IMR-90 (cell line): ENCODE measurements at regions not wholly inside any gene's neighbourhood (a gene's known extent, or its start where the extent isn't known, plus 50 kb on each side); places are given as distances from the start of the nearest gene placed in this dataset.

Experiments used
- ATAC-seq: fragments of 200-7000 bp; cut with Tn5 transposase; 2 replicates; pipeline ENCODE4 v1.9.1; 2020; ENCODE audit warnings: low read depth, mild to moderate bottlenecking, moderate library complexity
- BruUV-seq: library from RNA; stranded (reverse); fragments of 400-500 nt; replicated peaks from 2 replicates; lab custom pipeline; 2021; lab: Mats Ljungman, UMichigan
- CTCF ChIA-PET: fragments of 300-600 bp; formaldehyde crosslinking; extraction: SDS; loops from one replicate; lab custom pipeline; 2021; ENCODE audit warnings: antibody characterized with exemption; lab: Yijun Ruan, JAX
- POLR2A ChIA-PET: fragments of 300-600 bp; sonication (Branson Sonifier 250); formaldehyde crosslinking; loops from one replicate; lab custom pipeline; 2022; ENCODE audit warnings: antibody characterized with exemption; ENCODE audit not compliant: unreplicated experiment; lab: Charles Lee
- DNase-seq: peaks from one replicate; pipeline ENCODE4 v3.0.0; 2013
- H2AFZ ChIP-seq: replicated peaks from 2 replicates; pipeline ENCODE3; 2013; ENCODE audit warnings: low read length, mild to moderate bottlenecking; ENCODE audit not compliant: poor library complexity
- H2AK5ac ChIP-seq: 2 replicates; pipeline ENCODE4 v1.6.1; 2013; ENCODE audit warnings: low read depth, low read length, inconsistent platforms
- H2AK9ac ChIP-seq: replicated peaks from 2 replicates; pipeline ENCODE3; 2013; ENCODE audit warnings: mild to moderate bottlenecking, low read depth, low read length, moderate library complexity; ENCODE audit not compliant: poor library complexity
- H2BK120ac ChIP-seq: 2 replicates; pipeline ENCODE4 v1.6.1; 2013; ENCODE audit warnings: low read depth, low read length, inconsistent platforms
- H2BK15ac ChIP-seq: 3 replicates; pipeline ENCODE4 v1.6.1; 2013; ENCODE audit warnings: low read depth, low read length, inconsistent platforms
- H2BK20ac ChIP-seq: 2 replicates; pipeline ENCODE4 v1.6.1; 2013; ENCODE audit warnings: low read depth, mild to moderate bottlenecking, inconsistent platforms, low read length, moderate library complexity
- H2BK5ac ChIP-seq: 2 replicates; pipeline ENCODE4 v1.6.1; 2013; ENCODE audit warnings: mild to moderate bottlenecking, low read depth, low read length, inconsistent platforms; ENCODE audit not compliant: poor library complexity, severe bottlenecking
- H3K14ac ChIP-seq: replicated peaks from 2 replicates; pipeline ENCODE4 v1.6.1; 2013; ENCODE audit warnings: low read depth, low read length, inconsistent platforms
- H3K18ac ChIP-seq: 2 replicates; pipeline ENCODE4 v1.6.1; 2013; ENCODE audit warnings: low read depth, low read length, control low read depth
- H3K23ac ChIP-seq: 2 replicates; pipeline ENCODE4 v1.6.1; 2013; ENCODE audit warnings: low read depth, low read length, inconsistent platforms
- H3K27ac ChIP-seq: 2 replicates; pipeline ENCODE4 v1.5.1; 2013; ENCODE audit warnings: mild to moderate bottlenecking, control low read depth, low read length; ENCODE audit not compliant: insufficient read depth
- H3K27me3 ChIP-seq: 2 replicates; pipeline ENCODE4 v1.6.1; 2013; ENCODE audit warnings: low read length; ENCODE audit not compliant: control insufficient read depth, insufficient read depth
- H3K36me3 ChIP-seq: 2 replicates; pipeline ENCODE4 v1.6.1; 2013; ENCODE audit warnings: low read length, mixed read lengths; ENCODE audit not compliant: control insufficient read depth, insufficient read depth
- H3K4ac ChIP-seq: 2 replicates; pipeline ENCODE4 v1.6.1; 2013; ENCODE audit warnings: low read depth, low read length, inconsistent platforms
- H3K4me1 ChIP-seq: 2 replicates; pipeline ENCODE4 v1.6.1; 2013; ENCODE audit warnings: low read length, mixed read lengths; ENCODE audit not compliant: control insufficient read depth, insufficient read depth
- H3K4me2 ChIP-seq: 2 replicates; pipeline ENCODE4 v1.6.1; 2013; ENCODE audit warnings: low read depth, mild to moderate bottlenecking, control low read depth, low read length, moderate library complexity
- H3K4me3 ChIP-seq: 2 replicates; pipeline ENCODE4 v1.5.1; 2013; ENCODE audit warnings: low read depth, mild to moderate bottlenecking, control low read depth, low read length, moderate library complexity; ENCODE audit not compliant: insufficient read depth
- H3K56ac ChIP-seq: 2 replicates; pipeline ENCODE4 v1.6.1; 2013; ENCODE audit warnings: low read length, inconsistent platforms; ENCODE audit not compliant: insufficient read depth; ENCODE audit errors: extremely low read depth
- H3K79me1 ChIP-seq, 2 experiments: 2 replicates each; pipeline ENCODE4 v1.6.1; 2013; ENCODE audit warnings: low read length in 2 of 2, inconsistent platforms in 1 of 2, low read depth in 1 of 2
- H3K9ac ChIP-seq: 2 replicates; pipeline ENCODE4 v1.6.1; 2013; ENCODE audit warnings: low read depth, low read length, control low read depth
- H3K9me1 ChIP-seq: 2 replicates; pipeline ENCODE4 v1.6.1; 2013; ENCODE audit warnings: low read length, inconsistent platforms; ENCODE audit not compliant: insufficient read depth
- H3K9me3 ChIP-seq: 2 replicates; pipeline ENCODE4 v1.6.1; 2013; ENCODE audit warnings: low read length; ENCODE audit not compliant: control insufficient read depth, insufficient read depth
- H4K20me1 ChIP-seq: 2 replicates; pipeline ENCODE4 v1.6.1; 2013; ENCODE audit warnings: low read length, inconsistent platforms; ENCODE audit not compliant: insufficient read depth
- H4K5ac ChIP-seq: 2 replicates; pipeline ENCODE4 v1.6.1; 2013; ENCODE audit warnings: mild to moderate bottlenecking, low read depth, low read length, control low read depth
- H4K8ac ChIP-seq, 2 experiments: 2 replicates each; pipeline ENCODE4 v1.6.1; 2013; ENCODE audit warnings: low read depth in 2 of 2, low read length in 2 of 2, control low read depth in 1 of 2, inconsistent platforms in 1 of 2
- H4K91ac ChIP-seq: 2 replicates; pipeline ENCODE4 v1.6.1; 2013; ENCODE audit warnings: low read depth, low read length, inconsistent platforms; ENCODE audit not compliant: insufficient read depth
- BHLHE40 ChIP-seq: fragments of 150-350 bp; IDR thresholded peaks from 2 replicates; pipeline ENCODE4 v1.6.1; 2016; ENCODE audit warnings: mild to moderate bottlenecking, low read depth, low read length
- CEBPB ChIP-seq: IDR thresholded peaks from 2 replicates; pipeline ENCODE4 v1.6.1; 2012; ENCODE audit warnings: low read depth, low read length, improper control_type of control experiment
- CHD1 ChIP-seq: IDR thresholded peaks from 2 replicates; pipeline ENCODE4 v1.6.1; 2012; ENCODE audit warnings: low read depth, low read length, improper control_type of control experiment
- FOS ChIP-seq: fragments of 150-350 bp; IDR thresholded peaks from 2 replicates; pipeline ENCODE4 v1.6.1; 2016; ENCODE audit warnings: low read depth, low read length
- MAFK ChIP-seq: IDR thresholded peaks from 2 replicates; pipeline ENCODE4 v1.6.1; 2012; ENCODE audit warnings: low read depth, low read length, improper control_type of control experiment
- MAZ ChIP-seq: IDR thresholded peaks from 2 replicates; pipeline ENCODE4 v1.6.1; 2012; ENCODE audit warnings: low read depth, mild to moderate bottlenecking, low read length, improper control_type of control experiment, moderate library complexity, borderline replicate concordance
- MXI1 ChIP-seq: IDR thresholded peaks from 2 replicates; pipeline ENCODE4 v1.6.1; 2012; ENCODE audit warnings: low read depth, mild to moderate bottlenecking, low read length, moderate library complexity, borderline replicate concordance
- NFE2L2 ChIP-seq: fragments of 150-350 bp; IDR thresholded peaks from 2 replicates; pipeline ENCODE4 v1.6.1; 2016; ENCODE audit warnings: low read depth, mild to moderate bottlenecking, low read length
- POLR2A ChIP-seq: IDR thresholded peaks from 2 replicates; pipeline ENCODE4 v1.6.1; 2012; ENCODE audit warnings: mild to moderate bottlenecking, low read depth, low read length
- RAD21 ChIP-seq: IDR thresholded peaks from 2 replicates; pipeline ENCODE4 v1.6.1; 2012; ENCODE audit warnings: low read length, improper control_type of control experiment
- RCOR1 ChIP-seq: IDR thresholded peaks from 2 replicates; pipeline ENCODE4 v1.6.1; 2012; ENCODE audit warnings: mild to moderate bottlenecking, low read length, improper control_type of control experiment; ENCODE audit not compliant: insufficient replicate concordance
- RFX5 ChIP-seq: IDR thresholded peaks from 2 replicates; pipeline ENCODE4 v1.8.0; 2012; ENCODE audit warnings: low read depth, mild to moderate bottlenecking, low read length, moderate library complexity
- SMC3 ChIP-seq: fragments of 150-350 bp; IDR thresholded peaks from 2 replicates; pipeline ENCODE4 v1.6.1; 2016; ENCODE audit warnings: low read depth, mild to moderate bottlenecking, antibody characterized with exemption, low read length, moderate library complexity
- WGBS, 2 experiments: methylation state at CpG; one replicate each; pipeline versions ENCODE4 v1.1.5 to v1.1.7; 2013; ENCODE audit warnings: missing lambda C conversion rate in 2 of 2; ENCODE audit not compliant: insufficient read length in 1 of 2; ENCODE audit errors: extremely low coverage in 2 of 2; 5-methylcytosine and 5-hydroxymethylcytosine counted together
- dilution Hi-C: fragments of 300-500 bp; cut with HindIII; formaldehyde crosslinking; loops from one replicate; pipeline ENCODE4 v1.14.3; 2018; ENCODE audit warnings: low sequenced_read_pairs; ENCODE audit not compliant: unreplicated experiment
- in situ Hi-C: fragments of 300-500 bp; cut with MboI; formaldehyde crosslinking; loops from 3 replicates; pipeline ENCODE4 v1.14.3; 2019; ENCODE audit warnings: low sequenced_read_pairs, inconsistent platforms, mixed read lengths
- intact Hi-C: fragments of 100-400 bp; cut with micrococcal nuclease; formaldehyde crosslinking; loops from 2 replicates; pipeline ENCODE4 v1.10.0; 2022
- TF ChIP-seq, protein P1 (sequence below): fragments of 150-350 bp; IDR thresholded peaks from 2 replicates; pipeline ENCODE4 v1.6.1; 2017; ENCODE audit warnings: mild to moderate bottlenecking, antibody characterized with exemption, low read length, low read depth
- TF ChIP-seq, protein P2 (sequence below): conservative IDR thresholded peaks from 2 replicates; pipeline ENCODE4 v1.5.1; 2012; ENCODE audit warnings: mild to moderate bottlenecking, low read depth, low read length, improper control_type of control experiment
- TF ChIP-seq, protein P3 (sequence below): fragments of 150-350 bp; IDR thresholded peaks from 2 replicates; pipeline ENCODE4 v1.6.1; 2016; ENCODE audit warnings: low read depth, mild to moderate bottlenecking, low read length, moderate library complexity, borderline replicate concordance

DNA sequence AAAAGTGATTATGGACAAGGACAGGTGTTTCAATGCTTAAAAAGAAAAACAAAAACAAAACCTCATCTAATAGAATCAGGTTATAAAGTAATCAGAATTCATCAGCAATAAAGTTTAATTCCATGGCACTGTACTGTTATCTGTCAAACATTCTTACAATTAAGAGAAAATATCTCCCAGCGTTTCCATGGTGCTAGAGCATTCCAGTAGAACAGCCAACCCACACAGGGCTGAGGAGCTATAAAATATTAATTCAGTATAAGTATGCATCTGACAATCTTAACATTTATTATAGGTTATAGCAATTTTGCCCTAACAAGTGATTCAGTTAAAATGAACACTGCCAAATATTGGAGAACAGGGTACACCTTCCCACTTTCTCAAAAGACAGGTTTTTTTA is 128.7 kb upstream of the DEPDC1 start:
- no peaks in the 10 kb centered on the region for H3K79me1 ChIP-seq
- in situ Hi-C loops: no loop called here
- no peak overlapping the region for H2AFZ ChIP-seq
- no peak overlapping the region for H2BK120ac ChIP-seq
- TF ChIP-seq BHLHE40: no peak
- TF ChIP-seq SMC3: no peak
- TF ChIP-seq RCOR1: no peak
- TF ChIP-seq NFE2L2: no peak
- TF ChIP-seq FOS: no peak
- TF ChIP-seq RFX5: no peak
- TF ChIP-seq RAD21: no peak
- TF ChIP-seq CEBPB: no peak
- TF ChIP-seq POLR2A: no peak
- no peak for TF ChIP-seq MXI1
- TF ChIP-seq, protein P1, sequence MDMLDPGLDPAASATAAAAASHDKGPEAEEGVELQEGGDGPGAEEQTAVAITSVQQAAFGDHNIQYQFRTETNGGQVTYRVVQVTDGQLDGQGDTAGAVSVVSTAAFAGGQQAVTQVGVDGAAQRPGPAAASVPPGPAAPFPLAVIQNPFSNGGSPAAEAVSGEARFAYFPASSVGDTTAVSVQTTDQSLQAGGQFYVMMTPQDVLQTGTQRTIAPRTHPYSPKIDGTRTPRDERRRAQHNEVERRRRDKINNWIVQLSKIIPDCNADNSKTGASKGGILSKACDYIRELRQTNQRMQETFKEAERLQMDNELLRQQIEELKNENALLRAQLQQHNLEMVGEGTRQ: no peak
- no peak for TF ChIP-seq MAZ
- TF ChIP-seq, protein P2, sequence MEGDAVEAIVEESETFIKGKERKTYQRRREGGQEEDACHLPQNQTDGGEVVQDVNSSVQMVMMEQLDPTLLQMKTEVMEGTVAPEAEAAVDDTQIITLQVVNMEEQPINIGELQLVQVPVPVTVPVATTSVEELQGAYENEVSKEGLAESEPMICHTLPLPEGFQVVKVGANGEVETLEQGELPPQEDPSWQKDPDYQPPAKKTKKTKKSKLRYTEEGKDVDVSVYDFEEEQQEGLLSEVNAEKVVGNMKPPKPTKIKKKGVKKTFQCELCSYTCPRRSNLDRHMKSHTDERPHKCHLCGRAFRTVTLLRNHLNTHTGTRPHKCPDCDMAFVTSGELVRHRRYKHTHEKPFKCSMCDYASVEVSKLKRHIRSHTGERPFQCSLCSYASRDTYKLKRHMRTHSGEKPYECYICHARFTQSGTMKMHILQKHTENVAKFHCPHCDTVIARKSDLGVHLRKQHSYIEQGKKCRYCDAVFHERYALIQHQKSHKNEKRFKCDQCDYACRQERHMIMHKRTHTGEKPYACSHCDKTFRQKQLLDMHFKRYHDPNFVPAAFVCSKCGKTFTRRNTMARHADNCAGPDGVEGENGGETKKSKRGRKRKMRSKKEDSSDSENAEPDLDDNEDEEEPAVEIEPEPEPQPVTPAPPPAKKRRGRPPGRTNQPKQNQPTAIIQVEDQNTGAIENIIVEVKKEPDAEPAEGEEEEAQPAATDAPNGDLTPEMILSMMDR: no peak
- TF ChIP-seq CHD1: no peak
- TF ChIP-seq, protein P3, sequence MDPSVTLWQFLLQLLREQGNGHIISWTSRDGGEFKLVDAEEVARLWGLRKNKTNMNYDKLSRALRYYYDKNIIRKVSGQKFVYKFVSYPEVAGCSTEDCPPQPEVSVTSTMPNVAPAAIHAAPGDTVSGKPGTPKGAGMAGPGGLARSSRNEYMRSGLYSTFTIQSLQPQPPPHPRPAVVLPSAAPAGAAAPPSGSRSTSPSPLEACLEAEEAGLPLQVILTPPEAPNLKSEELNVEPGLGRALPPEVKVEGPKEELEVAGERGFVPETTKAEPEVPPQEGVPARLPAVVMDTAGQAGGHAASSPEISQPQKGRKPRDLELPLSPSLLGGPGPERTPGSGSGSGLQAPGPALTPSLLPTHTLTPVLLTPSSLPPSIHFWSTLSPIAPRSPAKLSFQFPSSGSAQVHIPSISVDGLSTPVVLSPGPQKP: no peak
- no peak for TF ChIP-seq MAFK
- H3K23ac ChIP-seq: no peak overlapping the region
- no peaks in the 10 kb centered on the region for H3K36me3 ChIP-seq
- no peak overlapping the region for H2BK5ac ChIP-seq
- no peak for ATAC-seq
- DNase-seq: no peak
- H4K91ac ChIP-seq: no peak overlapping the region
- H2AK5ac ChIP-seq: no peak overlapping the region
- intact Hi-C loops: no loop called here
- no peak overlapping the region for H2AK9ac ChIP-seq
- H4K8ac ChIP-seq: no peak overlapping the region
- no CpG with 5 or more reads among the region's 1 CpG for WGBS, 2 experiments
- H3K56ac ChIP-seq: no peak overlapping the region
- no peak overlapping the region for H3K18ac ChIP-seq
- no peak overlapping the region for H2BK15ac ChIP-seq
- H3K4me3 ChIP-seq: no peak overlapping the region
- no peak overlapping the region for H3K4me2 ChIP-seq
- no peak overlapping the region for H3K9ac ChIP-seq
- POLR2A ChIA-PET: no interaction called here
- H4K20me1 ChIP-seq: no peaks in the 10 kb centered on the region
- no peaks in the 10 kb centered on the region for H3K9me1 ChIP-seq
- no TSS peak for BruUV-seq
- H2BK20ac ChIP-seq: no peak overlapping the region
- no peak overlapping the region for H3K4ac ChIP-seq
- H3K4me1 ChIP-seq: no peaks in the 10 kb centered on the region
- CTCF ChIA-PET: interaction anchor here (0.9 kb wide), 1 partner anchor 26 kb away, joined by 3 read pairs; no protein-coding TSS in a partner anchor
- H3K27me3 ChIP-seq: no peaks in the 10 kb centered on the region
- H3K9me3 ChIP-seq: peaks cover under 1% of the 10 kb centered on the region
- dilution Hi-C loops: no loop called here
- no peak overlapping the region for H3K14ac ChIP-seq
- no peak overlapping the region for H4K5ac ChIP-seq
- H3K27ac ChIP-seq: no peak overlapping the region
